Keratinocyte (primary cell): ENCODE measurements at regions not wholly inside any gene's neighbourhood (a gene's known extent, or its start where the extent isn't known, plus 50 kb on each side); places are given as distances from the start of the nearest gene placed in this dataset.

Experiments
- CTCF ChIP-seq, 3 experiments: IDR thresholded peaks in 1 of 3; conservative IDR thresholded peaks in 1 of 3; optimal IDR thresholded peaks in 1 of 3; 2 replicates in 2 of 3; 3 replicates in 1 of 3; pipeline versions ENCODE3 to v1.5.1; 2011; ENCODE audit warnings: low read length in 3 of 3, mild to moderate bottlenecking in 3 of 3, moderate library complexity in 2 of 3, control low read depth in 1 of 3, inconsistent platforms in 1 of 3; ENCODE audit not compliant: insufficient read depth in 2 of 3; ENCODE audit errors: extremely low read depth in 1 of 3
- EZH2 ChIP-seq: IDR thresholded peaks from one replicate; pipeline ENCODE4 v1.6.1; 2012; ENCODE audit warnings: inconsistent platforms, mild to moderate bottlenecking, low read length, moderate library complexity

DNA sequence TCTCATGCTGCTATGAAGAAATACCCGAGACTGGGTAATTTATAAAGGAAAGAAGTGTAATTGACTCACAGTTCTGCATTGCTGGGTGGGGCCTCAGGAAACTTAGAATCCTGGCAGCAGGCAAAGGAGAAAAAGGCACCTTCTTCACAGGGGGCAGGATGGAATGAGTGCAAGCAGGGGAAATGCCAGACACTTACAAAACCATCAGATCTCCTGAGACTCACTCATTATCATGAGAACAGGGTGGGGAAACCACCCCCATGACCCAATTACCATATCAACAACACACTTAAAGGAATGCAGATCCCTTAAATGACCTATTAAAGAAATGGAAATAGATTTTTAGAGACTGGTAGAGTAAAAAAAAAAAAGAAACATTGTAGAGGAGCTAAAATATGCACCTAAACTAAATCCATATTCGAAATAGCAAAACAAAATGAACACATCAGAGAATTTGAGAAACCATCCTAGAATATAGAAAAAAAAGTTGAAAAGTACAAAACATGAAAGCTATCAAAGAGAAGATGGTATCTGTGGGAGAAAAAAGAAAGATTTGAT, 104.3 kb upstream of the UGT8 start:
- TF ChIP-seq CTCF (optimal IDR thresholded peaks at IDR 0.05 in 1 of 3, IDR thresholded peaks at IDR 0.05 in 1 of 3, conservative IDR thresholded peaks at IDR 0.05 in 1 of 3; ENCODE audit: extremely low read depth in 1 of 3, insufficient read depth in 2 of 3, low read length in 3 of 3) (no peak), EZH2 (no peak)
